HepG2 (cell line): ENCODE measurements at regions not wholly inside any gene's neighbourhood (a gene's known extent, or its start where the extent isn't known, plus 50 kb on each side); places are given as distances from the start of the nearest gene placed in this dataset.

Experiments
- ATF2 ChIP-seq: sonication (generic); formaldehyde crosslinking; IDR thresholded peaks from 2 replicates; pipeline ENCODE4 v1.4.0; 2020; ENCODE audit warnings: missing genetic modification reagents
- ATF7-NPFF ChIP-seq: sonication (generic); formaldehyde crosslinking; IDR thresholded peaks from 2 replicates; pipeline ENCODE4 v1.8.1; 2023; ENCODE audit warnings: mild to moderate bottlenecking, low read depth, missing genetic modification reagents, moderate library complexity
- CERS6 ChIP-seq: sonication (generic); formaldehyde crosslinking; IDR thresholded peaks from 2 replicates; pipeline ENCODE4 v1.5.0; 2020; ENCODE audit warnings: missing genetic modification reagents
- EP300 ChIP-seq, 3 experiments: sonication (generic) in 1 of 3; formaldehyde crosslinking in 1 of 3; IDR thresholded peaks; 2 replicates each; pipeline versions ENCODE4 v1.5.1 to v1.6.1; 2011 to 2020; ENCODE audit warnings: low read depth in 2 of 3, low read length in 2 of 3, borderline replicate concordance in 1 of 3, improper control_type of control experiment in 1 of 3, mild to moderate bottlenecking in 1 of 3, missing genetic modification reagents in 1 of 3, moderate library complexity in 1 of 3
- FOXP1 ChIP-seq, 2 experiments: fragments of 450-650 bp in 1 of 2; IDR thresholded peaks; 2 replicates each; pipeline ENCODE4 v1.6.1; 2017 to 2018; ENCODE audit warnings: antibody characterized with exemption in 1 of 2
- GFI1 ChIP-seq: sonication (generic); formaldehyde crosslinking; IDR thresholded peaks from 2 replicates; pipeline ENCODE4 v1.5.0; 2020; ENCODE audit warnings: missing genetic modification reagents, mild to moderate bottlenecking, borderline replicate concordance
- HMG20A ChIP-seq: IDR thresholded peaks from 2 replicates; pipeline ENCODE4 v1.6.1; 2016; ENCODE audit warnings: borderline replicate concordance
- HOXA5 ChIP-seq: sonication (generic); formaldehyde crosslinking; IDR thresholded peaks from 2 replicates; pipeline ENCODE4 v1.4.0; 2020; ENCODE audit warnings: missing genetic modification reagents
- MIXL1 ChIP-seq: IDR thresholded peaks from 2 replicates; pipeline ENCODE4 v1.6.1; 2016
- PAWR ChIP-seq: sonication (generic); formaldehyde crosslinking; IDR thresholded peaks from 2 replicates; pipeline ENCODE4 v1.4.0; 2020; ENCODE audit warnings: missing genetic modification reagents, mild to moderate bottlenecking, borderline replicate concordance
- RARA ChIP-seq: IDR thresholded peaks from 2 replicates; pipeline ENCODE4 v1.6.1; 2016; ENCODE audit warnings: missing genetic modification reagents, missing compliant biosample characterization
- RARG ChIP-seq: sonication (generic); formaldehyde crosslinking; IDR thresholded peaks from 2 replicates; pipeline ENCODE4 v1.4.0; 2020; ENCODE audit warnings: low read depth, mild to moderate bottlenecking, missing genetic modification reagents
- SOX6 ChIP-seq, 2 experiments: fragments of 450-650 bp in 1 of 2; sonication (generic) in 1 of 2; formaldehyde crosslinking in 1 of 2; IDR thresholded peaks; 2 replicates each; pipeline versions ENCODE4 v1.4.0 to v1.6.1; 2017 to 2020; ENCODE audit warnings: antibody characterized with exemption in 1 of 2, mild to moderate bottlenecking in 1 of 2, missing genetic modification reagents in 1 of 2
- SRY ChIP-seq: sonication (generic); formaldehyde crosslinking; IDR thresholded peaks from 2 replicates; pipeline ENCODE4 v1.8.0; 2022; ENCODE audit warnings: mild to moderate bottlenecking, missing genetic modification reagents
- TEAD2 ChIP-seq: sonication (generic); formaldehyde crosslinking; IDR thresholded peaks from 2 replicates; pipeline ENCODE4 v1.9.0; 2021; ENCODE audit warnings: missing genetic modification reagents
- TEAD3 ChIP-seq: optimal IDR thresholded peaks from 2 replicates; pipeline ENCODE3; 2016; ENCODE audit warnings: borderline replicate concordance
- ZBTB26 ChIP-seq: IDR thresholded peaks from 2 replicates; pipeline ENCODE4 v1.6.1; 2016; ENCODE audit warnings: missing compliant biosample characterization, missing genetic modification reagents, borderline replicate concordance
- ZMYM2 ChIP-seq: sonication (generic); formaldehyde crosslinking; IDR thresholded peaks from 2 replicates; pipeline ENCODE4 v1.8.0; 2022; ENCODE audit warnings: mild to moderate bottlenecking, missing genetic modification reagents
- ZNF589 ChIP-seq: sonication (generic); formaldehyde crosslinking; conservative IDR thresholded peaks from 2 replicates; pipeline ENCODE4 v1.8.0; 2022; ENCODE audit warnings: mild to moderate bottlenecking, moderate library complexity, missing genetic modification reagents
- ZNF788 ChIP-seq: sonication (generic); formaldehyde crosslinking; IDR thresholded peaks from 2 replicates; pipeline ENCODE4 v1.5.0; 2020; ENCODE audit warnings: mild to moderate bottlenecking, missing genetic modification reagents, borderline replicate concordance
- ZSCAN29 ChIP-seq: sonication (generic); formaldehyde crosslinking; conservative IDR thresholded peaks from 2 replicates; pipeline ENCODE4 v1.4.0; 2020; ENCODE audit warnings: mild to moderate bottlenecking, missing genetic modification reagents
- TF ChIP-seq, protein P1 (sequence below): sonication (generic); formaldehyde crosslinking; IDR thresholded peaks from 2 replicates; pipeline ENCODE4 v1.8.0; 2022; ENCODE audit warnings: mild to moderate bottlenecking, missing genetic modification reagents, moderate library complexity
- TF ChIP-seq, protein P2 (sequence below): sonication (generic); formaldehyde crosslinking; IDR thresholded peaks from 2 replicates; pipeline ENCODE4 v1.5.0; 2020; ENCODE audit warnings: mild to moderate bottlenecking, missing genetic modification reagents, borderline replicate concordance

DNA sequence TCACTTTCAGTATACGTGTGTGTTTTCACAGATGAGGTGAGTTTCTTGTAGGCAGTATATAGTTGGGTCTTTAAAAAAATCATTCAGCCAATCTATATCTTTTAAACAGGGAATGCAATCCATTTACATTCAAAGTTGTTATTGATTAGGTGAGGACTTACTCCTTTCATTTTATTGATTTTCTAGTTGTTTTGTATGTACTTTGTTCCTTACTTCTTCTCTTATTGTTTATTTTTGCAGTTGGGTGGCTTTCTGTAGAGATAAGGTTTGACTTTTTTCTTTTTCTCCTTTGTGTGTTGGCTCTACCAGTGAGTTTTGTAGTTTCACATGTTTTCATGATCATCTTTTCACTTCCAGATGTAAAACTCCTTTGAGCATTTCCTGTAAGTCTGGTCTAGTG lies 83.1 kb downstream of the MAGED1 start (continued):
- TF ChIP-seq ATF2, result no peak
- TF ChIP-seq TEAD2 (CRISPR knock-in tag), result no peak
- TF ChIP-seq TEAD3 (CRISPR knock-in tag), result no peak
- peak; percentile 20; the same call in 1 of the 2 replicates for TF ChIP-seq RARA
- no peak for TF ChIP-seq ZNF788 (CRISPR knock-in tag)
- TF ChIP-seq, protein P1, sequence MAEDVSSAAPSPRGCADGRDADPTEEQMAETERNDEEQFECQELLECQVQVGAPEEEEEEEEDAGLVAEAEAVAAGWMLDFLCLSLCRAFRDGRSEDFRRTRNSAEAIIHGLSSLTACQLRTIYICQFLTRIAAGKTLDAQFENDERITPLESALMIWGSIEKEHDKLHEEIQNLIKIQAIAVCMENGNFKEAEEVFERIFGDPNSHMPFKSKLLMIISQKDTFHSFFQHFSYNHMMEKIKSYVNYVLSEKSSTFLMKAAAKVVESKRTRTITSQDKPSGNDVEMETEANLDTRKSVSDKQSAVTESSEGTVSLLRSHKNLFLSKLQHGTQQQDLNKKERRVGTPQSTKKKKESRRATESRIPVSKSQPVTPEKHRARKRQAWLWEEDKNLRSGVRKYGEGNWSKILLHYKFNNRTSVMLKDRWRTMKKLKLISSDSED (CRISPR knock-in tag), result no peak
- TF ChIP-seq PAWR (CRISPR knock-in tag), result no peak
- no peak for TF ChIP-seq HMG20A (CRISPR knock-in tag)
- TF ChIP-seq MIXL1 (CRISPR knock-in tag), result peak; percentile 63; the same call in 1 of the 2 replicates
- no peak for TF ChIP-seq ATF7-NPFF (CRISPR knock-in tag)
- TF ChIP-seq ZNF589, result no peak
- no peak for TF ChIP-seq CERS6
- TF ChIP-seq SOX6 (IDR thresholded peaks at IDR 0.05), result no peak
- TF ChIP-seq SOX6 (CRISPR knock-in tag; IDR thresholded peaks at IDR 0.05), result peak; percentile 70; the same call in 1 of the 2 replicates
- no peak for TF ChIP-seq GFI1 (CRISPR knock-in tag)
- no peak for TF ChIP-seq HOXA5
- no peak for TF ChIP-seq ZMYM2 (CRISPR knock-in tag)
- TF ChIP-seq EP300 (IDR thresholded peaks at IDR 0.05; ENCODE audit: low read depth in 2 of 2, low read length in 2 of 2), result peak in 1 of 2 experiments; percentile 18; a peak in 1 of 4 replicates
- no peak for TF ChIP-seq EP300 (CRISPR knock-in tag; IDR thresholded peaks at IDR 0.05; ENCODE audit: borderline replicate concordance)
- TF ChIP-seq ZBTB26, result no peak
- no peak for TF ChIP-seq ZSCAN29
- TF ChIP-seq, protein P2, sequence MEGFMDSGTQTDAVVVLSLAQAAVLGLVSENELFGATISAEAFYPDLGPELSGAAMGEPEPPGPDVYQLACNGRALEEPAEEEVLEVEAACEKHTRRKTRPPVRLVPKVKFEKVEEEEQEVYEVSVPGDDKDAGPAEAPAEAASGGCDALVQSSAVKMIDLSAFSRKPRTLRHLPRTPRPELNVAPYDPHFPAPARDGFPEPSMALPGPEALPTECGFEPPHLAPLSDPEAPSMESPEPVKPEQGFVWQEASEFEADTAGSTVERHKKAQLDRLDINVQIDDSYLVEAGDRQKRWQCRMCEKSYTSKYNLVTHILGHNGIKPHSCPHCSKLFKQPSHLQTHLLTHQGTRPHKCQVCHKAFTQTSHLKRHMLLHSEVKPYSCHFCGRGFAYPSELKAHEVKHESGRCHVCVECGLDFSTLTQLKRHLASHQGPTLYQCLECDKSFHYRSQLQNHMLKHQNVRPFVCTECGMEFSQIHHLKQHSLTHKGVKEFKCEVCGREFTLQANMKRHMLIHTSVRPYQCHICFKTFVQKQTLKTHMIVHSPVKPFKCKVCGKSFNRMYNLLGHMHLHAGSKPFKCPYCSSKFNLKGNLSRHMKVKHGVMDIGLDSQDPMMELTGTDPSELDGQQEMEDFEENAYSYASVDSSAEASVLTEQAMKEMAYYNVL (CRISPR knock-in tag), result no peak
- TF ChIP-seq SRY (CRISPR knock-in tag), result no peak
- TF ChIP-seq FOXP1 (IDR thresholded peaks at IDR 0.05), result no peak; the same call in 1 of the 2 replicates
- peak; percentile 73; the same call in 1 of the 2 replicates for TF ChIP-seq FOXP1 (CRISPR knock-in tag; IDR thresholded peaks at IDR 0.05)
- no peak for TF ChIP-seq RARG (CRISPR knock-in tag)
